ENCODE measurements at regions not wholly inside any gene's neighbourhood (a gene's known extent, or its start where the extent isn't known, plus 50 kb on each side); places are given as distances from the start of the nearest gene placed in this dataset.
"Not testable (repeated sequence)": the region's sequence is repeated elsewhere in the genome, so short reads cannot be mapped to it uniquely, and the experiment has no call there.

GRCh38 chr16:54734156-54734555 is 196.5 kb upstream of the IRX5 start:
- Histone ChIP-seq H3K4me3 (ENCODE audit: low read length) (no peak overlapping the region), H3K36me3 (ENCODE audit: insufficient read depth, low read length) (no peaks in the 10 kb centered on the region), H3K4me1 (ENCODE audit: insufficient read depth, low read length) (no peaks in the 10 kb centered on the region), H3K27me3 (ENCODE audit: control insufficient read depth in 1 of 2, insufficient read depth in 2 of 2, low read length in 2 of 2) (peaks cover 0 to 7% of the 10 kb centered on the region in 2 experiments), H3K9me3 (ENCODE audit: control insufficient read depth in 1 of 2, insufficient read depth in 1 of 2, low read length in 2 of 2) (peaks cover 0 to 4% of the 10 kb centered on the region in 2 experiments), H3K27ac (ENCODE audit: low read depth in 1 of 2, low read length in 2 of 2) (no peak overlapping the region)
- Mint-ChIP-seq H3K36me3 (ENCODE audit: low read depth) (no peaks in the 10 kb centered on the region), H3K27ac (no peak overlapping the region), H3K27me3 (no peaks in the 10 kb centered on the region), H3K4me1 (ENCODE audit: low read depth) (no peaks in the 10 kb centered on the region), H3K9me3 (peaks cover 4% of the 10 kb centered on the region), H3K4me3 (no peak overlapping the region)
- ATAC-seq (ENCODE audit: poor library complexity) (no peak), DNase-seq (no peak)
- no peak for TF ChIP-seq CTCF (IDR thresholded peaks at IDR 0.05)
- ChIA-PET POLR2A (no interaction called here), CTCF (no interaction called here)
- intact Hi-C loops (cut with DNase I, micrococcal nuclease): no loop called here

DNA sequence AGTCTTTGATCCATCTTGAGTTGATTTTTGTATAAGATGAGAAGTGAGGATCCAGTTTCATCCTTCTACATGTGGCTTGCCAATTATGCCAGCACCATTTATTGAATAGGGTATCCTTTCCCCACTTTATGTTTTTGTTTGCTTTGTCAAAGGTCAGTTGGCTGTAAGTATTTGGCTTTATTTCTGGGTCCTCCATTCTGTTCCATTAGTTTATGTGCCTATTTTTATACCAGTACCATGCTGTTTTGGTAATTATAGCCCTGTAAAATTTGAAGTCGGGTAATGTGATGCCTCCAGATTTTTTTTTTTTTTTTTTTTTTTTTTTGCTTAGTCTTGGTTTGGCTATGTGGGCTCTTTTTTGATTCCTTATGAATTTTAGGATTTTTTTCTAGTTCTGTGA is 203.0 kb upstream of the IRX5 start:
- H3K9me3 ChIP-seq (ENCODE audit: control insufficient read depth in 1 of 2, insufficient read depth in 1 of 2, low read length in 2 of 2); H3K27me3 Mint-ChIP-seq; H3K9me3 Mint-ChIP-seq; H3K4me1 ChIP-seq (ENCODE audit: insufficient read depth, low read length); H3K27me3 ChIP-seq (ENCODE audit: control insufficient read depth in 1 of 2, insufficient read depth in 2 of 2, low read length in 2 of 2); H3K36me3 ChIP-seq (ENCODE audit: insufficient read depth, low read length); intact Hi-C loops (cut with DNase I, micrococcal nuclease); CTCF ChIA-PET; H3K4me1 Mint-ChIP-seq (ENCODE audit: low read depth); H3K36me3 Mint-ChIP-seq (ENCODE audit: low read depth); H3K4me3 ChIP-seq (ENCODE audit: low read length); POLR2A ChIA-PET; DNase-seq; H3K27ac Mint-ChIP-seq; H3K4me3 Mint-ChIP-seq; ATAC-seq (ENCODE audit: poor library complexity); H3K27ac ChIP-seq (ENCODE audit: low read depth in 1 of 2, low read length in 2 of 2): not testable (repeated sequence)

DNA sequence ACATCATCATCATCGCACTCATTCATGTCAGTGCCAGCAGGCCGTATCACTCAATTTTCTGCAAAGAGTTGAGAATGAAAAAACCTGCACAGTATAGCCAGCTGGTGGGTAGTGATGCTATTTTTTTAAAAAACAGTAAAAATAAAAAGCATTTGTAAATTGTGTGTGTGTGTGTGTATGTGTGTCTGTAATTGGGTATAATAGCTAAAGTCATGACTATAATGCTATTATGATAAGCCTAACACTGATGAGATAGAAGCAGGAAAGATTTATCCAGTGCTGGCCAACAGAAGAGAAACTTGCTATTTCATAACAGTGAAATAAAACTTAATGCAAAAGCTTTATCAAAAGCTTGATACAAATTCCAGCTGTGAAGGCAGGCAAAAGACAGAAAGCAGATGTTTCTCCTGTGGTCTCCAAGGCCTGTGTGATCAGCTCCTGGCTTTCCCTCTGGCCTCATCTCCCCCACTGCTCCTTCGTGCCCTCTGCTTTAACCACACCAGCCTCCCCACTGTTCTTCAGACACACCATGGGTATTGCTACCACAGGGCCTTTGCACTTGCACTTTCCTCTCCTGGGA is 206.2 kb upstream of the IRX5 start:
- ATAC-seq (ENCODE audit: poor library complexity): no peak
- intact Hi-C loops (cut with DNase I, micrococcal nuclease): no loop called here
- no peaks in the 10 kb centered on the region for H3K4me1 ChIP-seq (ENCODE audit: insufficient read depth, low read length)
- TF ChIP-seq CTCF (IDR thresholded peaks at IDR 0.05): no peak
- H3K4me3 ChIP-seq (ENCODE audit: low read length): no peak overlapping the region
- Mint-ChIP-seq H3K9me3 (no peaks in the 10 kb centered on the region), H3K27ac (no peak overlapping the region), H3K4me1 (ENCODE audit: low read depth) (no peaks in the 10 kb centered on the region), H3K27me3 (no peaks in the 10 kb centered on the region), H3K4me3 (no peak overlapping the region), H3K36me3 (ENCODE audit: low read depth) (no peaks in the 10 kb centered on the region)
- no peaks in the 10 kb centered on the region for H3K27me3 ChIP-seq (ENCODE audit: control insufficient read depth in 1 of 2, insufficient read depth in 2 of 2, low read length in 2 of 2)
- no peaks in the 10 kb centered on the region for H3K36me3 ChIP-seq (ENCODE audit: insufficient read depth, low read length)
- ChIA-PET CTCF (no interaction called here), POLR2A (no interaction called here)
- DNase-seq: no peak
- H3K27ac ChIP-seq (ENCODE audit: low read depth in 1 of 2, low read length in 2 of 2): no peak overlapping the region
- no peaks in the 10 kb centered on the region for H3K9me3 ChIP-seq (ENCODE audit: control insufficient read depth in 1 of 2, insufficient read depth in 1 of 2, low read length in 2 of 2)

DNA sequence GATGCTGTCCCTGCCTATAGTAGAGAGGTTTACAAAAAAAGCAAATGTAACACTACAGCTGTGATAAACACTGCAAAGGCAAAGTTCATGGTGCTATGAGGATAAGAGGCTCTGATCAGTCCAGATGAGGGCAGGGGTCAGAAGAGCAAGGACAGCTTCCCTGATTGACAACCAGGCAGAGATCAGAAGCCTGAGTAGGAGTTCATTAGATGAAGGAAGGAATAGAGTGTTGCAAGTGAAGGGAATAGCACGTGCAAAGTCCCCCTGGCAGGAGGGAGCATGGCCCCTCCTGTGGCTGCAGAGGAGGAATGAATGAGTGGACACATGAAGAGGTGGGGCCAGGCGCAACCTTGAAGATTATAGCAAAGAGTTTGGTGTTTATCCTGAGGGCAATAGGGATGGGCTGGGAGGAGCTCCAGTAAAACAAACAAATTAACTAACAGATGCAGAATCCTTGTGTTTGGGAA is 208.4 kb upstream of the IRX5 start:
- POLR2A ChIA-PET: no interaction called here
- Histone ChIP-seq H3K9me3 (ENCODE audit: control insufficient read depth in 1 of 2, insufficient read depth in 1 of 2, low read length in 2 of 2) (no peaks in the 10 kb centered on the region), H3K4me1 (ENCODE audit: insufficient read depth, low read length) (no peaks in the 10 kb centered on the region), H3K36me3 (ENCODE audit: insufficient read depth, low read length) (no peaks in the 10 kb centered on the region), H3K27ac (ENCODE audit: low read depth in 1 of 2, low read length in 2 of 2) (no peak overlapping the region), H3K4me3 (ENCODE audit: low read length) (no peak overlapping the region), H3K27me3 (ENCODE audit: control insufficient read depth in 1 of 2, insufficient read depth in 2 of 2, low read length in 2 of 2) (no peaks in the 10 kb centered on the region)
- intact Hi-C loops (cut with DNase I, micrococcal nuclease): no loop called here
- Mint-ChIP-seq H3K4me3 (no peak overlapping the region), H3K27ac (no peak overlapping the region), H3K36me3 (ENCODE audit: low read depth) (no peaks in the 10 kb centered on the region), H3K4me1 (ENCODE audit: low read depth) (no peaks in the 10 kb centered on the region), H3K9me3 (no peaks in the 10 kb centered on the region), H3K27me3 (no peaks in the 10 kb centered on the region)
- no peak for ATAC-seq (ENCODE audit: poor library complexity)
- no peak for TF ChIP-seq CTCF (IDR thresholded peaks at IDR 0.05)
- CTCF ChIA-PET: no interaction called here
- DNase-seq: no peak

All from CD4-positive, alpha-beta T cell (primary cell).